MM.1S (cell line): ENCODE measurements at regions not wholly inside any gene's neighbourhood (a gene's known extent, or its start where the extent isn't known, plus 50 kb on each side); places are given as distances from the start of the nearest gene placed in this dataset.

Experiments
- DNase-seq: peaks from one replicate; pipeline ENCODE4 v3.0.0-alpha.2; 2015
- H2AFZ ChIP-seq: fragments of 300-600 bp; sonication (generic); 2 replicates; pipeline ENCODE4 v1.6.0; 2016; ENCODE audit warnings: antibody characterized with exemption, low read length
- H3F3A ChIP-seq: fragments of 300-600 bp; sonication (generic); 2 replicates; pipeline ENCODE4 v1.6.1; 2016; ENCODE audit warnings: mild to moderate bottlenecking, antibody characterized with exemption, low read length, moderate library complexity, mixed read lengths; ENCODE audit not compliant: insufficient read depth
- H3K27ac ChIP-seq: fragments of 300-600 bp; sonication (generic); 2 replicates; pipeline ENCODE4 v1.5.1; 2016; ENCODE audit warnings: mild to moderate bottlenecking, low read length
- H3K27me3 ChIP-seq: fragments of 300-600 bp; sonication (generic); replicated peaks from 2 replicates; pipeline ENCODE4 v1.6.0; 2016; ENCODE audit warnings: low read length; ENCODE audit not compliant: insufficient read depth
- H3K36me3 ChIP-seq: fragments of 300-600 bp; sonication (generic); replicated peaks from 2 replicates; pipeline ENCODE4 v1.6.1; 2016; ENCODE audit warnings: mild to moderate bottlenecking, low read length, mixed read lengths; ENCODE audit not compliant: insufficient read depth
- H3K4me1 ChIP-seq: fragments of 300-600 bp; sonication (generic); 2 replicates; pipeline ENCODE4 v1.6.1; 2016; ENCODE audit warnings: low read length, mixed read lengths
- H3K4me2 ChIP-seq: fragments of 300-600 bp; sonication (generic); 2 replicates; pipeline ENCODE4 v1.6.0; 2016; ENCODE audit warnings: low read depth, low read length
- H3K4me3 ChIP-seq: fragments of 300-600 bp; sonication (generic); 2 replicates; pipeline ENCODE4 v1.5.1; 2016; ENCODE audit warnings: low read length, mixed read lengths
- H3K79me2 ChIP-seq: fragments of 300-600 bp; sonication (generic); 2 replicates; pipeline ENCODE4 v1.6.1; 2016; ENCODE audit warnings: mixed run types, low read length, mixed read lengths
- H3K9ac ChIP-seq: fragments of 300-600 bp; sonication (generic); 2 replicates; pipeline ENCODE4 v1.6.1; 2016; ENCODE audit warnings: low read length, mixed read lengths
- H3K9me2 ChIP-seq: fragments of 300-600 bp; sonication (generic); replicated peaks from 2 replicates; pipeline ENCODE4 v1.6.1; 2016; ENCODE audit warnings: mild to moderate bottlenecking, low read length, mixed read lengths; ENCODE audit not compliant: insufficient read depth
- H3K9me3 ChIP-seq: fragments of 300-600 bp; sonication (generic); replicated peaks from 2 replicates; pipeline ENCODE4 v1.6.1; 2016; ENCODE audit warnings: mild to moderate bottlenecking, low read length, mixed read lengths; ENCODE audit not compliant: insufficient read depth
- H4K20me1 ChIP-seq: fragments of 300-600 bp; sonication (generic); 2 replicates; pipeline ENCODE4 v1.6.1; 2016; ENCODE audit warnings: mild to moderate bottlenecking, low read length, moderate library complexity, mixed read lengths; ENCODE audit not compliant: insufficient read depth
- EZH2 ChIP-seq: fragments of 300-600 bp; sonication (generic); optimal IDR thresholded peaks from 2 replicates; pipeline ENCODE3; 2017; ENCODE audit warnings: low read depth, mild to moderate bottlenecking, antibody characterized with exemption, low read length, mixed read lengths
- EZH2phosphoT487 ChIP-seq: fragments of 300-600 bp; sonication (generic); IDR thresholded peaks from 2 replicates; pipeline ENCODE4 v1.6.1; 2018; ENCODE audit warnings: antibody characterized with exemption, low read length
- TF ChIP-seq, protein P1 (sequence below): fragments of 300-600 bp; sonication (generic); IDR thresholded peaks from 2 replicates; pipeline ENCODE4 v1.5.1; 2016; ENCODE audit warnings: antibody characterized with exemption, low read length, mixed read lengths

DNA sequence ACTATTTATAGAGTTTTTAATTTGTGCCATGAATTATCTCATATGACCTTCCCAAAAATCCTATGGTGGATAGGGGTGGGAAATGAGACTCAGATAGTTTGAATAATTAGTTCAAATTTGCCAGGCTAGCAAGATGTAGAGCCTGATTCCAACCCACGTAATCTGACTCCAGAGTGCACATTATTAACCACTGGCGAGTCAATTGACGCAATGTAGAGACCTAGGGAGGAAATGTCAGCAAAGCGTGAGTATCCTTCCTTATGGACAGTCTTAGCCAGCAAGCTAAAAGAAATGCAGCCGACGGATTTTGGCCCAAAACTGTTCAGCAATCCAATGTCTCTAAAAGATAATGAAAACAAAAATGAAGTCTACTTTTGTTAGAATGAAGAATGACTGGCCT lies 193.3 kb upstream of the KRR1 start:
- Histone ChIP-seq H3K9ac (no peak overlapping the region), H3F3A (no peaks in the 10 kb centered on the region), H3K9me3 (no peaks in the 10 kb centered on the region), H3K79me2 (no peaks in the 10 kb centered on the region), H3K27me3 (no peaks in the 10 kb centered on the region), H3K36me3 (no peaks in the 10 kb centered on the region), H2AFZ (no peak overlapping the region), H3K4me2 (no peak overlapping the region), H3K4me3 (no peak overlapping the region), H3K4me1 (no peaks in the 10 kb centered on the region), H3K9me2 (no peaks in the 10 kb centered on the region), H3K27ac (no peak overlapping the region), H4K20me1 (no peaks in the 10 kb centered on the region)
- TF ChIP-seq EZH2phosphoT487 (no peak), EZH2 (no peak)
- TF ChIP-seq, protein P1, sequence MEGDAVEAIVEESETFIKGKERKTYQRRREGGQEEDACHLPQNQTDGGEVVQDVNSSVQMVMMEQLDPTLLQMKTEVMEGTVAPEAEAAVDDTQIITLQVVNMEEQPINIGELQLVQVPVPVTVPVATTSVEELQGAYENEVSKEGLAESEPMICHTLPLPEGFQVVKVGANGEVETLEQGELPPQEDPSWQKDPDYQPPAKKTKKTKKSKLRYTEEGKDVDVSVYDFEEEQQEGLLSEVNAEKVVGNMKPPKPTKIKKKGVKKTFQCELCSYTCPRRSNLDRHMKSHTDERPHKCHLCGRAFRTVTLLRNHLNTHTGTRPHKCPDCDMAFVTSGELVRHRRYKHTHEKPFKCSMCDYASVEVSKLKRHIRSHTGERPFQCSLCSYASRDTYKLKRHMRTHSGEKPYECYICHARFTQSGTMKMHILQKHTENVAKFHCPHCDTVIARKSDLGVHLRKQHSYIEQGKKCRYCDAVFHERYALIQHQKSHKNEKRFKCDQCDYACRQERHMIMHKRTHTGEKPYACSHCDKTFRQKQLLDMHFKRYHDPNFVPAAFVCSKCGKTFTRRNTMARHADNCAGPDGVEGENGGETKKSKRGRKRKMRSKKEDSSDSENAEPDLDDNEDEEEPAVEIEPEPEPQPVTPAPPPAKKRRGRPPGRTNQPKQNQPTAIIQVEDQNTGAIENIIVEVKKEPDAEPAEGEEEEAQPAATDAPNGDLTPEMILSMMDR: no peak
- DNase-seq: no peak

- Histone ChIP-seq H3K27ac (no peak overlapping the region), H3F3A (no peaks in the 10 kb centered on the region), H3K4me2 (no peak overlapping the region), H2AFZ (no peak overlapping the region), H3K9me2 (no peaks in the 10 kb centered on the region), H3K9me3 (no peaks in the 10 kb centered on the region), H3K36me3 (no peaks in the 10 kb centered on the region), H3K27me3 (no peaks in the 10 kb centered on the region), H3K4me3 (no peak overlapping the region), H3K4me1 (no peaks in the 10 kb centered on the region), H3K9ac (no peak overlapping the region), H3K79me2 (no peaks in the 10 kb centered on the region), H4K20me1 (no peaks in the 10 kb centered on the region)
- no peak for DNase-seq
- TF ChIP-seq EZH2phosphoT487: no peak
Measured at GRCh38 chr12:75704208-75704607, 192.8 kb upstream of the KRR1 start.

- no peaks in the 10 kb centered on the region for H3F3A ChIP-seq
- H3K9me3 ChIP-seq: no peaks in the 10 kb centered on the region
- no peak for DNase-seq
- no peak overlapping the region for H3K4me2 ChIP-seq
- H3K79me2 ChIP-seq: no peaks in the 10 kb centered on the region
- H2AFZ ChIP-seq: no peak overlapping the region
- no peaks in the 10 kb centered on the region for H3K27me3 ChIP-seq
- H3K27ac ChIP-seq: no peak overlapping the region
- H3K4me3 ChIP-seq: no peak overlapping the region
- no peaks in the 10 kb centered on the region for H3K36me3 ChIP-seq
- H3K9me2 ChIP-seq: no peaks in the 10 kb centered on the region
- TF ChIP-seq EZH2 (no peak), EZH2phosphoT487 (no peak)
- TF ChIP-seq, protein P1: no peak
- H4K20me1 ChIP-seq: no peaks in the 10 kb centered on the region
- H3K4me1 ChIP-seq: no peaks in the 10 kb centered on the region
- no peak overlapping the region for H3K9ac ChIP-seq
Measured at GRCh38 chr12:75703131-75703530, 191.7 kb upstream of the KRR1 start.

GRCh38 chr12:75702477-75703093 lies 191.2 kb upstream of the KRR1 start:
- DNase-seq: no peak
- H3K36me3 ChIP-seq: no peaks in the 10 kb centered on the region
- no peak overlapping the region for H2AFZ ChIP-seq
- no peaks in the 10 kb centered on the region for H3K4me1 ChIP-seq
- TF ChIP-seq, protein P1: no peak
- no peak for TF ChIP-seq EZH2
- no peak for TF ChIP-seq EZH2phosphoT487
- no peaks in the 10 kb centered on the region for H3K79me2 ChIP-seq
- H3F3A ChIP-seq: no peaks in the 10 kb centered on the region
- no peaks in the 10 kb centered on the region for H3K27me3 ChIP-seq
- no peak overlapping the region for H3K4me3 ChIP-seq
- no peak overlapping the region for H3K4me2 ChIP-seq
- no peaks in the 10 kb centered on the region for H4K20me1 ChIP-seq
- H3K9ac ChIP-seq: no peak overlapping the region
- H3K9me3 ChIP-seq: no peaks in the 10 kb centered on the region
- H3K27ac ChIP-seq: no peak overlapping the region
- no peaks in the 10 kb centered on the region for H3K9me2 ChIP-seq
